ENCODE measurements at regions not wholly inside any gene's neighbourhood (a gene's known extent, or its start where the extent isn't known, plus 50 kb on each side); places are given as distances from the start of the nearest gene placed in this dataset.

- TF ChIP-seq CTCF (IDR thresholded peaks at IDR 0.05; ENCODE audit: low read depth, low read length) (no peak), POLR2A (IDR thresholded peaks at IDR 0.05; ENCODE audit: extremely low read depth, insufficient read length) (no peak), MAX (IDR thresholded peaks at IDR 0.05; ENCODE audit: low read depth, low read length) (no peak), MYC (IDR thresholded peaks at IDR 0.05; ENCODE audit: low read depth, low read length) (no peak)
Measured at GRCh38 chr21:35416866-35417489, 367.9 kb upstream of the RUNX1 start.
